Peyer's patch (tissue), 4 donors: ENCODE measurements at regions not wholly inside any gene's neighbourhood (a gene's known extent, or its start where the extent isn't known, plus 50 kb on each side); places are given as distances from the start of the nearest gene placed in this dataset.
A peak's percentile ranks its signal among the peaks of the same experiment; 100 is the strongest.
"Not testable (repeated sequence)": the region's sequence is repeated elsewhere in the genome, so short reads cannot be mapped to it uniquely, and the experiment has no call there.

ENCODE experiments used
- DNase-seq, 3 donors: peaks; one replicate each; pipeline ENCODE4 v3.0.0-alpha.2; 2017 to 2019
- H3K27ac ChIP-seq, 4 donors: fragments of 200-600 bp; sonication (generic); one replicate each; pipeline ENCODE4 v1.5.1; 2016 to 2019
- H3K27me3 ChIP-seq, 2 donors: fragments of 200-600 bp; sonication (generic); one replicate each; pipeline ENCODE4 v1.5.1; 2019
- H3K36me3 ChIP-seq, 3 donors: fragments of 200-600 bp; sonication (generic); one replicate each; pipeline ENCODE4 v1.5.1; 2016 to 2019
- H3K4me1 ChIP-seq, 4 donors: fragments of 200-600 bp; sonication (generic); one replicate each; pipeline ENCODE4 v1.5.1; 2016 to 2019
- H3K4me3 ChIP-seq, 4 donors: fragments of 200-600 bp; sonication (generic); 1 replicate in 3 of 4; 2 replicates in 1 of 4; pipeline ENCODE4 v1.5.1; 2016 to 2019; ENCODE audit warnings: mild to moderate bottlenecking in 1 of 4
- H3K9me3 ChIP-seq, 4 donors: fragments of 200-600 bp; sonication (generic); one replicate each; pipeline ENCODE4 v1.5.1; 2016 to 2019; ENCODE audit warnings: mild to moderate bottlenecking in 1 of 4
- POLR2A ChIP-seq, 2 donors: fragments of 450-650 bp; IDR thresholded peaks; one replicate each; pipeline ENCODE4 v1.5.1; 2017; ENCODE audit warnings: antibody characterized with exemption in 2 of 2, mild to moderate bottlenecking in 2 of 2, moderate library complexity in 2 of 2
- TF ChIP-seq, protein P1 (sequence below), 6 experiments: fragments of 450-650 bp in 4 of 6; fragments of 200-600 bp in 2 of 6; sonication (generic) in 1 of 6; IDR thresholded peaks; one replicate each; pipeline ENCODE4 v1.5.1; 2017 to 2019; ENCODE audit warnings: antibody characterized with exemption in 6 of 6, mild to moderate bottlenecking in 3 of 6, moderate library complexity in 1 of 6

DNA sequence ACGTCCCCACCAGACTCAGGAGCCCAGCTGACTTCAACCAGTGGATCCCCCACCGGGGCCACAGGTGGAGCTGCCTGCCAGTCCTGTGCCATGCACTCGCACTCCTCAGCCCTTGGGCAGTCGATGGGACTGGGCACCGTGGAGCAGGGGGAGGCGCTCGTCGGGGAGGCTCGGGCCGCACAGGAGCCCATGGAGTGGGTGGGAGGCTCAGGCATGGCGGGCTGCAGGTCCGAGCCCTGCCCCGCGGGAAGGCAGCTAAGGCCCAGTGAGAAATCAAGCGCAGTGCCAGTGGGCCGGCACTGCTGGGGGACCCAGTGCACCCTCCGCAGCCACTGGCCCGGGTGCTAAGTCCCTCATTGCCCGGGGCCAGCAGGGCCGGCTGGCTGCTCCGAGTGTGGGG lies 52.3 kb upstream of the LRRC30 start:
- H3K27me3 ChIP-seq, H3K4me1 ChIP-seq, H3K27ac ChIP-seq, DNase-seq, H3K36me3 ChIP-seq, H3K9me3 ChIP-seq, H3K4me3 ChIP-seq: not testable (repeated sequence)

DNA sequence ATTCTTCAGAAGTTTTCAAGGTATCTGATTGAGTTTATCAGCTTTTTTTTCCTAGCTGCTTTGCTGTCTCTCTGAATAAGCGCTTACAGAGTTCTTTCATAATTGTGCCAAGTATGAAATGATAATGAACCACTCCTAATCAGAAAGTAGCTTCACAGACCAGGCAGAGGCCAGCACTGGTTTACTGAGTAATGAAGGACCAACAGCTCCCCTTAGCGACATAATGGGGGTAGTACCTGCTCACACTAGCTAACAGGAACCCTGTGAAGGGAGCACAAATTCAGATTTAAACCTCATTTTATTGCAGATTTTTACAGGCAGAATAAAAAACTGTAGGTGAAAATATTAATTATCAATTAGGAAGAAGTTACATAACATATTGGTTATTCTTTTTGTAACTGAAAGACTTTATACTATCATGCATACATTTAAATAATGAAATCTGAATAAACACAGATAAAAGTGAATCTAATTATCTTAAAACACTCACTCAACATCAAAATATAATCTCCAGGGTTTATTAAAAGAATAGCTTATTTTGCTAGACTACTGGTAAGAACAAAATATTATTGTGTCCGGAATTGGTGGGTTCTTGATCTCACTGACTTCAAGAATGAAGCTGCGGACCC lies 53.7 kb upstream of the LRRC30 start:
- DNase-seq, result peak in 1 of 3 donors; percentile 52
- Histone ChIP-seq H3K4me3 (no peak overlapping the region), H3K36me3 (no peaks in the 10 kb centered on the region), H3K27ac (no peak overlapping the region), H3K4me1 (no peaks in the 10 kb centered on the region), H3K9me3 (no peaks in the 10 kb centered on the region), H3K27me3 (no peaks in the 10 kb centered on the region)
- no peak for TF ChIP-seq POLR2A (IDR thresholded peaks at IDR 0.05)
- TF ChIP-seq, protein P1, sequence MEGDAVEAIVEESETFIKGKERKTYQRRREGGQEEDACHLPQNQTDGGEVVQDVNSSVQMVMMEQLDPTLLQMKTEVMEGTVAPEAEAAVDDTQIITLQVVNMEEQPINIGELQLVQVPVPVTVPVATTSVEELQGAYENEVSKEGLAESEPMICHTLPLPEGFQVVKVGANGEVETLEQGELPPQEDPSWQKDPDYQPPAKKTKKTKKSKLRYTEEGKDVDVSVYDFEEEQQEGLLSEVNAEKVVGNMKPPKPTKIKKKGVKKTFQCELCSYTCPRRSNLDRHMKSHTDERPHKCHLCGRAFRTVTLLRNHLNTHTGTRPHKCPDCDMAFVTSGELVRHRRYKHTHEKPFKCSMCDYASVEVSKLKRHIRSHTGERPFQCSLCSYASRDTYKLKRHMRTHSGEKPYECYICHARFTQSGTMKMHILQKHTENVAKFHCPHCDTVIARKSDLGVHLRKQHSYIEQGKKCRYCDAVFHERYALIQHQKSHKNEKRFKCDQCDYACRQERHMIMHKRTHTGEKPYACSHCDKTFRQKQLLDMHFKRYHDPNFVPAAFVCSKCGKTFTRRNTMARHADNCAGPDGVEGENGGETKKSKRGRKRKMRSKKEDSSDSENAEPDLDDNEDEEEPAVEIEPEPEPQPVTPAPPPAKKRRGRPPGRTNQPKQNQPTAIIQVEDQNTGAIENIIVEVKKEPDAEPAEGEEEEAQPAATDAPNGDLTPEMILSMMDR (IDR thresholded peaks at IDR 0.05), result peak in 4 of 6 experiments; percentile 35 to 63 (median 52)

DNA sequence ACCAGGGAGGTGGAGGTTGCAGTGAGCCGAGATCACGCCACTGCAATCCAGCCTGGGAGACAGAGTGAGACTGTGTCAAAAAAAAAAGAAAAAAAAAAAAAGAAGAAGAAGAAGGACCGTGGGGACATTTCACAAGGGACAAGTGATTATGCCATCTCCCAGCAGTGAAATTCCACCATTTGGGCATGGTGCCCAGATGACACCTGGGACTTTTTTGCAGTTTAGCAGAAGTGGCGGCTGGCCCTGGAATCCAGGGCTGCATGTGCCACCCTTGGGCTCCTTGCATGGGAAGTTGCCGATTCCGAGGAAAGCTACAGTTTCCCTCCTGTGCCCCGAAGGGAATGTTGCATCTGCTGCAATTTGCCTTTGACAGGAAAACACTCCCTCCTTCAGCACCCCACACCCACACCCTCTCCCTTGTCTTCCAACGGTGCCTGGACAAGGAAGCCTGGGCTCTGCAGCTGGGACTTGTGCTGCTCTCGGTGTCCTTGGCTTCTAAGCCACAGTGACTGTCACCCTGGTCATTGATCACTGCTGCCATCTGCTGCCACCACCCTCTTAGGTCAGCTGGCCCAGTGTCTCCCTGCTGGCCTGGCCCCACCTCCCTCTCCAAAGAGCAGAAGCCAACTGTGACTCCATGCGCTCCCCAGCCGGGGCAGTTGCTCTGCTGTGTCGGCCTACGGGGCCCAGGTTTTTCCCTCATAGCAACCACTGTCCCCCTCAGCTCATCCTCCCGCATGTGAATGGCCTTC lies 56.4 kb upstream of the LRRC30 start:
- Histone ChIP-seq H3K9me3 (no peaks in the 10 kb centered on the region), H3K27me3 (no peaks in the 10 kb centered on the region), H3K4me3 (no peak overlapping the region), H3K36me3 (no peaks in the 10 kb centered on the region), H3K27ac (no peak overlapping the region), H3K4me1 (no peaks in the 10 kb centered on the region)
- TF ChIP-seq, protein P1 (IDR thresholded peaks at IDR 0.05), result no peak
- no peak for TF ChIP-seq POLR2A (IDR thresholded peaks at IDR 0.05)
- no peak for DNase-seq

DNA sequence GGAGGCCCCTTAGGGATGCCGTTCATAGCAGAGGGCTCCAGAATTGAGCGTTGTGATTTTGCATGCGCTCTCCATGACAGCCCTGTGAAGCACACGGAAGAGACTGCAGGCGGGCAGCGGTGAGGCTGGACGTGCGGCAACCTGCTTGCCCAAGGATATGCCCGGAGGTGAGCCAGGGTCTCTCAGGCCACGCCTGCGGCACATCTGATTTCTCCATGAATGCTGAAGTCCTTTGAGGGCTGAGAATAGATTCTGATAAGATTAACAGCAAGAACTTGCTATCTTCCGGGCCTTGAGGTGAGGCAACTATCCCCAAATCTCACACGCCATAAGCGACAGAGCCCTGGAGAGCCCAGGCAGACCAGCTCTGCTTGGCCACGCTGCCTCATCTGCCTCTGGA lies 55.6 kb upstream of the LAMA1 start:
- Histone ChIP-seq H3K27me3 (no peaks in the 10 kb centered on the region), H3K4me3 (no peak overlapping the region), H3K4me1 (no peaks in the 10 kb centered on the region), H3K27ac (no peak overlapping the region), H3K9me3 (no peaks in the 10 kb centered on the region), H3K36me3 (no peaks in the 10 kb centered on the region)
- no peak for TF ChIP-seq POLR2A (IDR thresholded peaks at IDR 0.05)
- TF ChIP-seq, protein P1 (IDR thresholded peaks at IDR 0.05), result no peak
- DNase-seq, result no peak

DNA sequence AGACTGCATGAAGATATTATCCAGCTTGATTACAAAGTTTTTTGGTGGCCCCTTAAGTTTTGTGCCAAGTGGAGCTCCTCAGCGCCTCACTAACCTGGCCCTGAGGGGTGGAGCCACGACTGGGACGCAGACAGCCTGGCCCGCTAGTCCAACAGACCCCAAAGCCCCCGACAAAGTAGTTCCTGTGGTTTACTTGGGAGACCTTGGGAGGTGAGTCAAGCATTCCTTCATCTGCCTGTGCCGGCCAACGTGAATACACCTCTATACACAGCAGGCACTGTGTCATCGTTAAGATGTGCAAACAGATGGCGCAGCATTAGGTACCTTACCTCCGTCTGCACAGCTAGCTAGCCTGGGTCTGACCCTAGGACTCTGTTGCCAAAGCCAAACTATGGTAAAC lies 55.0 kb upstream of the LAMA1 start:
- Histone ChIP-seq H3K27ac (no peak overlapping the region), H3K4me3 (no peak overlapping the region), H3K27me3 (no peaks in the 10 kb centered on the region), H3K36me3 (no peaks in the 10 kb centered on the region), H3K4me1 (no peaks in the 10 kb centered on the region), H3K9me3 (no peaks in the 10 kb centered on the region)
- DNase-seq, result no peak
- TF ChIP-seq, protein P1 (IDR thresholded peaks at IDR 0.05), result no peak
- no peak for TF ChIP-seq POLR2A (IDR thresholded peaks at IDR 0.05)

DNA sequence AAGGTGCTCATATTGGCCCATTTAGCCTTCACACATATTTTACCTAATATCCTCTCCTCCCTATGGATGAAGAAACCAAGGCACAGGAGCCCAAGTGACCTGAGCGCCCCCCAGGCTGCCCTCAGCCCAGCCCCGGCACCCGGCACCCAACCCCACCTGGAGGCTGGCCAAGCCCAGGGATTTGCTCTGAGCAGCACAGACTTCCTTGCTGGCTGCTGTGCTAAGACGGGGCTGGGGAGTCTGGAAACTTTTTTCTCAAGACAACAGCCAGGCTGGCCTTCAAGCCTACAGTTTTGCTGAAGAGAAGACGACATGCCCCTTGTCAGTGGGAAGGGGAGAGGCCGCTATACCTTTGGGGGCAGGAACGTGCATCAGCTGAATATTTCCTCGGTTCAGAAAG lies 52.7 kb upstream of the LAMA1 start:
- H3K27ac ChIP-seq, result no peak overlapping the region
- H3K36me3 ChIP-seq, result no peaks in the 10 kb centered on the region
- no peak for TF ChIP-seq POLR2A (IDR thresholded peaks at IDR 0.05)
- TF ChIP-seq, protein P1 (IDR thresholded peaks at IDR 0.05), result no peak
- no peaks in the 10 kb centered on the region for H3K9me3 ChIP-seq
- no peaks in the 10 kb centered on the region for H3K27me3 ChIP-seq
- H3K4me3 ChIP-seq, result no peak overlapping the region
- DNase-seq, result no peak
- H3K4me1 ChIP-seq, result no peaks in the 10 kb centered on the region
